ENCODE measurements at regions not wholly inside any gene's neighbourhood (a gene's known extent, or its start where the extent isn't known, plus 50 kb on each side); places are given as distances from the start of the nearest gene placed in this dataset.

- TF ChIP-seq CTCF (IDR thresholded peaks at IDR 0.05; ENCODE audit: low read depth, low read length) = no peak
- H3K27me3 ChIP-seq (ENCODE audit: control insufficient read depth, insufficient read depth, low read length) = no peaks in the 10 kb centered on the region
- peaks cover 5% of the 10 kb centered on the region; the same call in 1 of the 2 replicates for H3K9me3 ChIP-seq (ENCODE audit: control insufficient read depth, insufficient read depth, low read length)
- no peak for DNase-seq (ENCODE audit: low read depth, low spot score)
- no peak overlapping the region for H3K27ac ChIP-seq (ENCODE audit: low read depth, low read length)
- ChIA-PET POLR2A (no interaction called here), CTCF (no interaction called here)
- no peak overlapping the region for H3K4me3 ChIP-seq (ENCODE audit: low read depth, low read length)
These were observed 253.5 kb upstream of the GATB start for GRCh38 chr4:152014280-152014679.

GRCh38 chr4:152011469-152011868, 250.7 kb upstream of the GATB start:
- ChIA-PET POLR2A (no interaction called here), CTCF (no interaction called here)
- H3K27ac ChIP-seq (ENCODE audit: low read depth, low read length) = no peak overlapping the region
- peaks cover 4% of the 10 kb centered on the region for H3K27me3 ChIP-seq (ENCODE audit: control insufficient read depth, insufficient read depth, low read length)
- H3K9me3 ChIP-seq (ENCODE audit: control insufficient read depth, insufficient read depth, low read length) = peaks cover 5% of the 10 kb centered on the region; the same call in 1 of the 2 replicates
- no peak for TF ChIP-seq CTCF (IDR thresholded peaks at IDR 0.05; ENCODE audit: low read depth, low read length)
- DNase-seq (ENCODE audit: low read depth, low spot score) = no peak
- H3K4me3 ChIP-seq (ENCODE audit: low read depth, low read length) = no peak overlapping the region

- DNase-seq (ENCODE audit: low read depth, low spot score) = no peak
- CTCF ChIA-PET = no interaction called here
- POLR2A ChIA-PET = no interaction called here
- H3K4me3 ChIP-seq (ENCODE audit: low read depth, low read length) = no peak overlapping the region
- peaks cover 4% of the 10 kb centered on the region for H3K27me3 ChIP-seq (ENCODE audit: control insufficient read depth, insufficient read depth, low read length)
- H3K9me3 ChIP-seq (ENCODE audit: control insufficient read depth, insufficient read depth, low read length) = peaks cover 5% of the 10 kb centered on the region; the same call in 1 of the 2 replicates
- TF ChIP-seq CTCF (IDR thresholded peaks at IDR 0.05; ENCODE audit: low read depth, low read length) = no peak
- no peak overlapping the region for H3K27ac ChIP-seq (ENCODE audit: low read depth, low read length)
These were observed 249.9 kb upstream of the GATB start for GRCh38 chr4:152010710-152011079.

GRCh38 chr4:152009983-152010709, 249.3 kb upstream of the GATB start:
- ChIA-PET POLR2A (no interaction called here), CTCF (no interaction called here)
- H3K27me3 ChIP-seq (ENCODE audit: control insufficient read depth, insufficient read depth, low read length) = peaks cover 4% of the 10 kb centered on the region
- TF ChIP-seq CTCF (IDR thresholded peaks at IDR 0.05; ENCODE audit: low read depth, low read length) = no peak
- H3K4me3 ChIP-seq (ENCODE audit: low read depth, low read length) = no peak overlapping the region
- no peak overlapping the region for H3K27ac ChIP-seq (ENCODE audit: low read depth, low read length)
- peaks cover 5% of the 10 kb centered on the region; the same call in 1 of the 2 replicates for H3K9me3 ChIP-seq (ENCODE audit: control insufficient read depth, insufficient read depth, low read length)
- DNase-seq (ENCODE audit: low read depth, low spot score) = no peak

- ChIA-PET CTCF (no interaction called here), POLR2A (no interaction called here)
- peaks cover 4% of the 10 kb centered on the region for H3K27me3 ChIP-seq (ENCODE audit: control insufficient read depth, insufficient read depth, low read length)
- H3K4me3 ChIP-seq (ENCODE audit: low read depth, low read length) = no peak overlapping the region
- H3K27ac ChIP-seq (ENCODE audit: low read depth, low read length) = no peak overlapping the region
- H3K9me3 ChIP-seq (ENCODE audit: control insufficient read depth, insufficient read depth, low read length) = peaks cover 5% of the 10 kb centered on the region; the same call in 1 of the 2 replicates
- no peak for TF ChIP-seq CTCF (IDR thresholded peaks at IDR 0.05; ENCODE audit: low read depth, low read length)
- no peak for DNase-seq (ENCODE audit: low read depth, low spot score)
These were observed 248.3 kb upstream of the GATB start for GRCh38 chr4:152009031-152009670.

All from AG04450 (cell line).